IPS-20b (cell line): ENCODE measurements at regions not wholly inside any gene's neighbourhood (a gene's known extent, or its start where the extent isn't known, plus 50 kb on each side); places are given as distances from the start of the nearest gene placed in this dataset.

Experiments used
- H3K27ac ChIP-seq: one replicate; pipeline ENCODE4 v1.5.1; 2013; ENCODE audit warnings: low read length
- H3K27me3 ChIP-seq: 2 replicates; pipeline ENCODE4 v1.6.1; 2013; ENCODE audit warnings: mild to moderate bottlenecking, low read length, inconsistent platforms; ENCODE audit not compliant: insufficient read depth
- H3K36me3 ChIP-seq: 2 replicates; pipeline ENCODE4 v1.6.1; 2013; ENCODE audit warnings: low read depth, mild to moderate bottlenecking, inconsistent platforms, low read length, moderate library complexity; ENCODE audit not compliant: insufficient read depth
- H3K4me1 ChIP-seq: 2 replicates; pipeline ENCODE4 v1.6.1; 2013; ENCODE audit warnings: mild to moderate bottlenecking, control low read depth, inconsistent platforms, low read length, moderate library complexity; ENCODE audit not compliant: insufficient read depth
- H3K4me3 ChIP-seq: 2 replicates; pipeline ENCODE4 v1.5.1; 2013; ENCODE audit warnings: mild to moderate bottlenecking, low read length, inconsistent platforms
- H3K9ac ChIP-seq: 2 replicates; pipeline ENCODE4 v1.6.1; 2013; ENCODE audit warnings: low read depth, mild to moderate bottlenecking, inconsistent platforms, low read length, moderate library complexity
- H3K9me3 ChIP-seq: 2 replicates; pipeline ENCODE4 v1.6.1; 2013; ENCODE audit warnings: mild to moderate bottlenecking, low read depth, low read length, inconsistent platforms; ENCODE audit not compliant: insufficient read depth

- H3K9ac ChIP-seq, result no peak overlapping the region
- H3K36me3 ChIP-seq, result no peaks in the 10 kb centered on the region
- no peaks in the 10 kb centered on the region; the same call in 1 of the 2 replicates for H3K27me3 ChIP-seq
- H3K27ac ChIP-seq, result no peak overlapping the region
- no peaks in the 10 kb centered on the region for H3K9me3 ChIP-seq
- no peaks in the 10 kb centered on the region for H3K4me1 ChIP-seq
- H3K4me3 ChIP-seq, result no peak overlapping the region
These were observed 283.0 kb downstream of the UACA start for GRCh38 chr15:70480196-70480856.

GRCh38 chr15:70479785-70480184 is 283.6 kb downstream of the UACA start:
- no peaks in the 10 kb centered on the region for H3K36me3 ChIP-seq
- no peak overlapping the region for H3K27ac ChIP-seq
- no peaks in the 10 kb centered on the region; the same call in 1 of the 2 replicates for H3K27me3 ChIP-seq
- no peak overlapping the region for H3K4me3 ChIP-seq
- H3K9ac ChIP-seq, result no peak overlapping the region
- H3K9me3 ChIP-seq, result no peaks in the 10 kb centered on the region
- H3K4me1 ChIP-seq, result no peaks in the 10 kb centered on the region

DNA sequence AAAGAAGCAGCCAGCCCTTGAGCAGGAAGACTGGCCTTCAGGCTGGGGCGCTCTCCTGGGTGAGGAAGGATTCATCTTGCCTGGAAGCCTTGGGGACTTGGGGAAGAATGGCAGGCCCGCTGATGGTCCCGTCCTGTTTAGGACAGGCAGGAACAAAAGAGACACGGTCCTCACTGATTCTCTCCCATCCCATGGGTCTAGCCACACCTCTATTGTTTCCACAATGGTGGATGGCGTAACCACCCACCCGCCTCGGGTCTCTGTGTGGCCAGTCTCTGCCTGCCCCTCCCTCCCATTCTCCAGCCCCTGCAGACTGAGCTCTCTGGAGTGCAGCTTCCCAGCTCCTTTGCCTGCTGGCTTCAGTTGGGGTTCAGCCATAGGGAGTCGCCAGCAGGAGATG is 284.3 kb downstream of the UACA start:
- H3K9me3 ChIP-seq, result no peaks in the 10 kb centered on the region
- no peaks in the 10 kb centered on the region for H3K36me3 ChIP-seq
- H3K4me3 ChIP-seq, result no peak overlapping the region
- no peak overlapping the region for H3K9ac ChIP-seq
- H3K4me1 ChIP-seq, result no peaks in the 10 kb centered on the region
- H3K27me3 ChIP-seq, result no peaks in the 10 kb centered on the region; the same call in 1 of the 2 replicates
- H3K27ac ChIP-seq, result no peak overlapping the region

GRCh38 chr15:70478251-70478990 is 284.9 kb downstream of the UACA start:
- H3K9ac ChIP-seq, result no peak overlapping the region
- H3K27me3 ChIP-seq, result no peaks in the 10 kb centered on the region; the same call in 1 of the 2 replicates
- no peak overlapping the region for H3K4me3 ChIP-seq
- H3K9me3 ChIP-seq, result no peaks in the 10 kb centered on the region
- H3K4me1 ChIP-seq, result no peaks in the 10 kb centered on the region
- H3K27ac ChIP-seq, result no peak overlapping the region
- no peaks in the 10 kb centered on the region for H3K36me3 ChIP-seq

- H3K9me3 ChIP-seq, result no peaks in the 10 kb centered on the region
- no peak overlapping the region for H3K27ac ChIP-seq
- no peak overlapping the region for H3K4me3 ChIP-seq
- no peaks in the 10 kb centered on the region for H3K4me1 ChIP-seq
- no peak overlapping the region for H3K9ac ChIP-seq
- no peaks in the 10 kb centered on the region; the same call in 1 of the 2 replicates for H3K27me3 ChIP-seq
- H3K36me3 ChIP-seq, result no peaks in the 10 kb centered on the region
These were observed 285.6 kb downstream of the UACA start for GRCh38 chr15:70477750-70478250.

DNA sequence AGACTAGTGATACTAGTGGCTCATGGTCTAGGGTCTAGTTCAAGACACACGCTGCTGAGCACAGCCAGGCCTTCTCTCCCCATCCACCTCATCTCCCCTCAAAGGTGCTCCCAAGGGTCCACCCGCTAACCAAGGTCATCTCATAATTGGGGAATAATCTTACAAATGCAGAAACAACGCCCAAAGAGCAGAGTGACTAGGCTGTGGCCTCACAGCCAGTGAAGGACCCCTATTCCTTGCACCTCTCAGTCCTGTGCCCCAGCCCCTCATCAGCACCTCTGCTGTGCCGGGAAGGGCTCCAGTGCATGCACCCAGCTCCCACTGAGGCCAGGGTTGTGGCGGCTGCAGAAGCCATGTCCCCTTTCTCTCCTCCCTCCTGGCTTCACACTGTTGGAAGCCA is 286.9 kb downstream of the UACA start:
- Histone ChIP-seq H3K4me3 (no peak overlapping the region), H3K9me3 (no peaks in the 10 kb centered on the region), H3K27ac (no peak overlapping the region), H3K4me1 (no peaks in the 10 kb centered on the region), H3K9ac (no peak overlapping the region), H3K36me3 (no peaks in the 10 kb centered on the region), H3K27me3 (no peaks in the 10 kb centered on the region)

GRCh38 chr15:70475921-70476320 is 287.4 kb downstream of the UACA start:
- no peaks in the 10 kb centered on the region for H3K4me1 ChIP-seq
- no peak overlapping the region for H3K27ac ChIP-seq
- no peak overlapping the region for H3K4me3 ChIP-seq
- H3K27me3 ChIP-seq, result no peaks in the 10 kb centered on the region
- no peak overlapping the region for H3K9ac ChIP-seq
- H3K36me3 ChIP-seq, result no peaks in the 10 kb centered on the region
- no peaks in the 10 kb centered on the region for H3K9me3 ChIP-seq

DNA sequence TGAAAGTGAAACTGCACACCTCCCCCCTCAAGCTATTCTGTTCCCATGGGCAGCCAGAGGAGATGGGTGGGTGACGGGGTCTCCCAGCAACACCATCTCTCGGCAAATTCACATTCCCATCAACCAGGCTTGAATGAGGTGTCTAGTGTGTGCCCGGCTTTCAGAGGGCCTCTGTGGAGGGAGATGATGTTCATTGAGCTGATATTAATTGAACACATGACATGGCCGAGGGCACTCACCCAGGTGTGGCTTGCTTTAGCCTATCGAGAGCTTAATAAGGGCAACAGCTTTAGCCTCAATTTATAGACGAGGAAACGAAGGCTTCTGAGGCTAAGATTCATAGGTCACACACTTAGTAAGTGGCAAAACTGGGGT is 288.0 kb downstream of the UACA start:
- H3K9ac ChIP-seq, result no peak overlapping the region
- no peaks in the 10 kb centered on the region for H3K27me3 ChIP-seq
- H3K4me1 ChIP-seq, result no peaks in the 10 kb centered on the region
- H3K27ac ChIP-seq, result no peak overlapping the region
- H3K9me3 ChIP-seq, result no peaks in the 10 kb centered on the region
- no peaks in the 10 kb centered on the region for H3K36me3 ChIP-seq
- no peak overlapping the region for H3K4me3 ChIP-seq

- no peaks in the 10 kb centered on the region for H3K4me1 ChIP-seq
- H3K9ac ChIP-seq, result no peak overlapping the region
- no peak overlapping the region for H3K27ac ChIP-seq
- no peak overlapping the region for H3K4me3 ChIP-seq
- H3K27me3 ChIP-seq, result no peaks in the 10 kb centered on the region
- H3K36me3 ChIP-seq, result no peaks in the 10 kb centered on the region
- no peaks in the 10 kb centered on the region for H3K9me3 ChIP-seq
These were observed 288.6 kb downstream of the UACA start for GRCh38 chr15:70474471-70475406.

GRCh38 chr15:70473581-70474370 is 289.6 kb downstream of the UACA start:
- H3K36me3 ChIP-seq, result no peaks in the 10 kb centered on the region
- H3K4me1 ChIP-seq, result no peaks in the 10 kb centered on the region
- no peak overlapping the region for H3K27ac ChIP-seq
- no peaks in the 10 kb centered on the region for H3K27me3 ChIP-seq
- no peak overlapping the region for H3K4me3 ChIP-seq
- no peaks in the 10 kb centered on the region for H3K9me3 ChIP-seq
- no peak overlapping the region for H3K9ac ChIP-seq

GRCh38 chr15:70471517-70471916 is 291.8 kb downstream of the UACA start:
- Histone ChIP-seq H3K4me3 (no peak overlapping the region), H3K9me3 (no peaks in the 10 kb centered on the region), H3K36me3 (no peaks in the 10 kb centered on the region), H3K9ac (no peak overlapping the region), H3K27ac (no peak overlapping the region), H3K27me3 (no peaks in the 10 kb centered on the region), H3K4me1 (no peaks in the 10 kb centered on the region)
